ENCODE measurements at regions not wholly inside any gene's neighbourhood (a gene's known extent, or its start where the extent isn't known, plus 50 kb on each side); places are given as distances from the start of the nearest gene placed in this dataset.

GRCh38 chr4:83751336-83751949 lies 215.5 kb downstream of the GPAT3 start (continued):
- no peak for TF ChIP-seq EP300 (IDR thresholded peaks at IDR 0.05; ENCODE audit: borderline replicate concordance in 1 of 2, control insufficient read depth in 1 of 2, low read depth in 2 of 2, low read length in 2 of 2)
- no peak for TF ChIP-seq FOXM1 (IDR thresholded peaks at IDR 0.05; ENCODE audit: low read depth, low read length)
- no peak for TF ChIP-seq SREBF1 (IDR thresholded peaks at IDR 0.05; ENCODE audit: low read length)
- TF ChIP-seq, protein P1, sequence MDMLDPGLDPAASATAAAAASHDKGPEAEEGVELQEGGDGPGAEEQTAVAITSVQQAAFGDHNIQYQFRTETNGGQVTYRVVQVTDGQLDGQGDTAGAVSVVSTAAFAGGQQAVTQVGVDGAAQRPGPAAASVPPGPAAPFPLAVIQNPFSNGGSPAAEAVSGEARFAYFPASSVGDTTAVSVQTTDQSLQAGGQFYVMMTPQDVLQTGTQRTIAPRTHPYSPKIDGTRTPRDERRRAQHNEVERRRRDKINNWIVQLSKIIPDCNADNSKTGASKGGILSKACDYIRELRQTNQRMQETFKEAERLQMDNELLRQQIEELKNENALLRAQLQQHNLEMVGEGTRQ (IDR thresholded peaks at IDR 0.05; ENCODE audit: borderline replicate concordance, low read depth, low read length), result no peak
- no peak for TF ChIP-seq BHLHE40 (IDR thresholded peaks at IDR 0.05; ENCODE audit: borderline replicate concordance in 1 of 2, low read depth in 2 of 2, low read length in 1 of 2)
- no peak for TF ChIP-seq EZH2 (IDR thresholded peaks at IDR 0.05; ENCODE audit: borderline replicate concordance, control insufficient read depth, low read depth, low read length)
- no peak for TF ChIP-seq SRF (IDR thresholded peaks at IDR 0.05; ENCODE audit: low read depth in 2 of 2, low read length in 2 of 2)
- TF ChIP-seq RUNX3 (IDR thresholded peaks at IDR 0.05; ENCODE audit: low read length), result no peak
- no peak for TF ChIP-seq ELK1 (IDR thresholded peaks at IDR 0.05; ENCODE audit: low read depth, low read length)
- TF ChIP-seq CBX3 (IDR thresholded peaks at IDR 0.05; ENCODE audit: borderline replicate concordance, low read depth), result no peak
- TF ChIP-seq MTA2 (IDR thresholded peaks at IDR 0.05; ENCODE audit: low read depth), result no peak
- TF ChIP-seq YBX1 (IDR thresholded peaks at IDR 0.05), result no peak
